Caco-2 (cell line): ENCODE measurements at regions not wholly inside any gene's neighbourhood (a gene's known extent, or its start where the extent isn't known, plus 50 kb on each side); places are given as distances from the start of the nearest gene placed in this dataset.

ENCODE experiments used
- BruUV-seq: library from RNA; stranded (reverse); fragments of 400-500 nt; replicated peaks from 2 replicates; lab custom pipeline; 2021; lab: Mats Ljungman, UMichigan
- CTCF ChIA-PET: fragments of 300-600 bp; sonication (Branson Sonifier 250); formaldehyde crosslinking; loops from one replicate; lab custom pipeline; 2022; ENCODE audit warnings: antibody characterized with exemption; lab: Charles Lee
- POLR2A ChIA-PET: fragments of 300-600 bp; sonication (Branson Sonifier 250); formaldehyde crosslinking; loops from one replicate; lab custom pipeline; 2022; ENCODE audit warnings: antibody characterized with exemption; lab: Charles Lee
- DNase-seq, 2 experiments: peaks; one replicate each; pipeline versions ENCODE4 v3.0.0 to v3.0.0-alpha.2; 2020 to 2022
- H3K27me3 ChIP-seq: replicated peaks from 2 replicates; pipeline ENCODE4 v1.6.0; 2011; ENCODE audit warnings: low read length; ENCODE audit not compliant: control insufficient read depth, insufficient read depth
- H3K36me3 ChIP-seq: 2 replicates; pipeline ENCODE4 v1.5.1; 2011; ENCODE audit warnings: low read length; ENCODE audit not compliant: control insufficient read depth, insufficient read depth
- H3K4me1 ChIP-seq: fragments of 250-450 bp; sonication (Bioruptor Pico); 2 replicates; pipeline ENCODE4 v1.5.1; 2020; ENCODE audit warnings: mild to moderate bottlenecking
- H3K4me3 ChIP-seq: 2 replicates; pipeline ENCODE4 v1.5.1; 2011; ENCODE audit warnings: low read depth, mild to moderate bottlenecking, control low read depth, low read length
- H3K9me3 ChIP-seq: fragments of 250-450 bp; sonication (Bioruptor Pico); 2 replicates; pipeline ENCODE4 v1.5.1; 2020; ENCODE audit warnings: mild to moderate bottlenecking, moderate library complexity
- H3K27ac Mint-ChIP-seq: one replicate; pipeline ENCODE4 v1.8.0; 2022; ENCODE audit warnings: mixed read lengths; ENCODE audit not compliant: unreplicated experiment
- H3K27me3 Mint-ChIP-seq: one replicate; pipeline ENCODE4 v1.8.0; 2022; ENCODE audit warnings: mixed read lengths; ENCODE audit not compliant: insufficient read depth, unreplicated experiment
- H3K36me3 Mint-ChIP-seq: one replicate; pipeline ENCODE4 v1.8.0; 2022; ENCODE audit warnings: mild to moderate bottlenecking, mixed read lengths; ENCODE audit not compliant: insufficient read depth, unreplicated experiment
- H3K4me1 Mint-ChIP-seq: one replicate; pipeline ENCODE4 v1.8.0; 2022; ENCODE audit warnings: low read depth, mixed read lengths; ENCODE audit not compliant: unreplicated experiment
- H3K4me3 Mint-ChIP-seq: one replicate; pipeline ENCODE4 v1.8.0; 2022; ENCODE audit warnings: mild to moderate bottlenecking, moderate library complexity, mixed read lengths; ENCODE audit not compliant: unreplicated experiment
- H3K9me3 Mint-ChIP-seq: one replicate; pipeline ENCODE4 v1.8.0; 2022; ENCODE audit warnings: mixed read lengths; ENCODE audit not compliant: unreplicated experiment
- CTCF ChIP-seq, 2 experiments: fragments of 200-600 bp in 1 of 2; IDR thresholded peaks; 1 replicate in 1 of 2; 2 replicates in 1 of 2; pipeline versions ENCODE4 v1.5.1 to v1.8.0; 2011 to 2022; ENCODE audit warnings: antibody characterized with exemption in 1 of 2, control low read depth in 1 of 2, inconsistent platforms in 1 of 2, low read depth in 1 of 2, low read length in 1 of 2, mild to moderate bottlenecking in 1 of 2, moderate library complexity in 1 of 2; ENCODE audit not compliant: insufficient read depth in 1 of 2, severe bottlenecking in 1 of 2, unreplicated experiment in 1 of 2
- intact Hi-C: fragments of 100-400 bp; cut with micrococcal nuclease; formaldehyde crosslinking; loops from one replicate; pipeline ENCODE4 v1.10.0; 2022; ENCODE audit not compliant: unreplicated experiment

GRCh38 chr10:55820478-55820877 is 540.6 kb downstream of the ZWINT start:
- POLR2A ChIA-PET, result no interaction called here
- intact Hi-C loops, result no loop called here
- Mint-ChIP-seq H3K36me3 (no peaks in the 10 kb centered on the region), H3K27me3 (no peaks in the 10 kb centered on the region), H3K9me3 (peaks cover 20% of the 10 kb centered on the region), H3K4me3 (no peak overlapping the region), H3K27ac (no peak overlapping the region), H3K4me1 (no peaks in the 10 kb centered on the region)
- TF ChIP-seq CTCF (IDR thresholded peaks at IDR 0.05; ENCODE audit: insufficient read depth in 1 of 2, low read depth in 1 of 2, low read length in 1 of 2, severe bottlenecking in 1 of 2, unreplicated experiment in 1 of 2), result no peak
- Histone ChIP-seq H3K9me3 (no peaks in the 10 kb centered on the region; the same call in 1 of the 2 replicates), H3K4me1 (no peaks in the 10 kb centered on the region), H3K4me3 (no peak overlapping the region), H3K36me3 (no peaks in the 10 kb centered on the region), H3K27me3 (no peaks in the 10 kb centered on the region)
- CTCF ChIA-PET, result no interaction called here
- BruUV-seq, result no TSS peak
- no peak for DNase-seq

- no TSS peak for BruUV-seq
- H3K4me3 Mint-ChIP-seq, result no peak overlapping the region
- intact Hi-C loops, result no loop called here
- no peaks in the 10 kb centered on the region for H3K27me3 Mint-ChIP-seq
- no peaks in the 10 kb centered on the region for H3K4me1 Mint-ChIP-seq
- H3K36me3 Mint-ChIP-seq, result no peaks in the 10 kb centered on the region
- peaks cover 20% of the 10 kb centered on the region for H3K9me3 Mint-ChIP-seq
- no peak overlapping the region for H3K27ac Mint-ChIP-seq
- no peak for TF ChIP-seq CTCF (IDR thresholded peaks at IDR 0.05; ENCODE audit: insufficient read depth in 1 of 2, low read depth in 1 of 2, low read length in 1 of 2, severe bottlenecking in 1 of 2, unreplicated experiment in 1 of 2)
- Histone ChIP-seq H3K4me3 (no peak overlapping the region), H3K27me3 (no peaks in the 10 kb centered on the region), H3K36me3 (no peaks in the 10 kb centered on the region), H3K4me1 (no peaks in the 10 kb centered on the region), H3K9me3 (no peaks in the 10 kb centered on the region; the same call in 1 of the 2 replicates)
- POLR2A ChIA-PET, result no interaction called here
- CTCF ChIA-PET, result no interaction called here
- no peak for DNase-seq
These were observed 541.0 kb downstream of the ZWINT start for GRCh38 chr10:55820071-55820470.

GRCh38 chr10:55813451-55814170 is 547.4 kb downstream of the ZWINT start:
- H3K36me3 Mint-ChIP-seq, result no peaks in the 10 kb centered on the region
- H3K4me3 Mint-ChIP-seq, result no peak overlapping the region
- ChIA-PET POLR2A (no interaction called here), CTCF (no interaction called here)
- H3K4me3 ChIP-seq, result no peak overlapping the region
- no peaks in the 10 kb centered on the region for H3K4me1 ChIP-seq
- no TSS peak for BruUV-seq
- intact Hi-C loops, result no loop called here
- no peaks in the 10 kb centered on the region for H3K4me1 Mint-ChIP-seq
- TF ChIP-seq CTCF (IDR thresholded peaks at IDR 0.05; ENCODE audit: insufficient read depth in 1 of 2, low read depth in 1 of 2, low read length in 1 of 2, severe bottlenecking in 1 of 2, unreplicated experiment in 1 of 2), result no peak
- no peaks in the 10 kb centered on the region for H3K27me3 ChIP-seq
- no peaks in the 10 kb centered on the region for H3K9me3 Mint-ChIP-seq
- no peaks in the 10 kb centered on the region; the same call in 1 of the 2 replicates for H3K9me3 ChIP-seq
- H3K27ac Mint-ChIP-seq, result no peak overlapping the region
- no peaks in the 10 kb centered on the region for H3K27me3 Mint-ChIP-seq
- no peaks in the 10 kb centered on the region for H3K36me3 ChIP-seq
- no peak for DNase-seq
